Calu3 (cell line): ENCODE measurements at regions not wholly inside any gene's neighbourhood (a gene's known extent, or its start where the extent isn't known, plus 50 kb on each side); places are given as distances from the start of the nearest gene placed in this dataset.

Experiments
- BruUV-seq: library from RNA; stranded (reverse); fragments of 400-500 nt; replicated peaks from 2 replicates; lab custom pipeline; 2021; lab: Mats Ljungman, UMichigan
- CTCF ChIA-PET: fragments of 300-600 bp; sonication (Branson Sonifier 250); formaldehyde crosslinking; loops from one replicate; lab custom pipeline; 2022; ENCODE audit warnings: antibody characterized with exemption; lab: Charles Lee
- DNase-seq: peaks from one replicate; pipeline ENCODE4 v3.0.0; 2022
- H3K27ac Mint-ChIP-seq: one replicate; pipeline ENCODE4 v1.8.0; 2022; ENCODE audit warnings: mixed read lengths; ENCODE audit not compliant: unreplicated experiment
- H3K27me3 Mint-ChIP-seq: one replicate; pipeline ENCODE4 v1.8.0; 2022; ENCODE audit warnings: mixed read lengths; ENCODE audit not compliant: unreplicated experiment
- H3K36me3 Mint-ChIP-seq: one replicate; pipeline ENCODE4 v1.8.0; 2022; ENCODE audit warnings: mild to moderate bottlenecking, moderate library complexity, mixed read lengths; ENCODE audit not compliant: insufficient read depth, unreplicated experiment
- H3K4me1 Mint-ChIP-seq: one replicate; pipeline ENCODE4 v1.8.0; 2022; ENCODE audit warnings: mild to moderate bottlenecking, low read depth, mixed read lengths; ENCODE audit not compliant: unreplicated experiment
- H3K4me3 Mint-ChIP-seq: one replicate; pipeline ENCODE4 v1.8.0; 2022; ENCODE audit warnings: mild to moderate bottlenecking, low read depth, moderate library complexity, mixed read lengths; ENCODE audit not compliant: unreplicated experiment
- H3K9me3 Mint-ChIP-seq: one replicate; pipeline ENCODE4 v1.8.0; 2022; ENCODE audit warnings: low read depth, mixed read lengths; ENCODE audit not compliant: unreplicated experiment
- intact Hi-C: fragments of 100-400 bp; cut with micrococcal nuclease; formaldehyde crosslinking; loops from one replicate; pipeline ENCODE4 v1.10.0; 2022; ENCODE audit not compliant: unreplicated experiment
- TF ChIP-seq, protein P1 (sequence below): fragments of 200-600 bp; IDR thresholded peaks from one replicate; pipeline ENCODE4 v1.8.0; 2022; ENCODE audit warnings: antibody characterized with exemption; ENCODE audit not compliant: unreplicated experiment

DNA sequence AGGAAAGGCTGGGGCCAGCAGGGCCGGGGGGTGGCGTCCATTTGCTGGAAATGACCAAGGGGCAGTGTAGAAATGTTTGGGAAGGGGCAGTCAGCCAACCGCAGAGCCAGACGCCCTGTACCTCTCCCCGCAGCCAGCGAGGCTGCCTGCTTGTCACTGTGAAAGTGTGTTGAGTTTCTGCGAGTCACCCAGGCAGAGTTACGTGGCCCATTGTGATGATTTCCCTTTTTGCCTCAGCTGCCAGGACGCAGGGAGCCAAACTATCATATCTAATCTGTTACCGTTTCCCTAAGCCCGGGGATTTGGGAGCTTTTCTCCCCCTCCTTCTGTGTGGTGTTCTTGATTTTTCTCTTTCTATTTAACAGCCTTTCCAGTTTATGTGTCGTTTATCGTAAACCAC is 67.9 kb upstream of the STX16 start:
- BruUV-seq: no TSS peak
- CTCF ChIA-PET: no interaction called here

DNA sequence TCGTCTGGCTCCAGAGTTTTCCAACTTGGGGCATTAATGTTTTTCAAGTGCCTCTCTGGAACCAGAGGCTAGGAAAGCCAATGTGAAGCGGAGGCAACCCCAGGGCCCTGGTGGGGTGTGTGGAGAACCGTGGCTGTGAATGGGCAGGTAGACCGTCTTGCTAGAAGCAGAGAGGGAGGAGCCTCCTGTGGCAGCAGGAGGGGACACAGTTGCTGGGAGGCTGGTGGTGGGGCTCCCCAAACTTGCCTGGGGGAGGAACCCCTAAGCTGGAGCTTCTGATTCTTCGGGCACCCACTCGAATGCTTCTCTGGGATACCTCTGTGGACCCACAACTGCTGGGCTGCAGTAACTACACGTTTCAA is 65.3 kb upstream of the APCDD1L start:
- Mint-ChIP-seq H3K36me3 (no peaks in the 10 kb centered on the region), H3K27me3 (peaks cover 82% of the 10 kb centered on the region), H3K4me1 (no peaks in the 10 kb centered on the region), H3K4me3 (no peak overlapping the region), H3K27ac (no peak overlapping the region), H3K9me3 (peaks cover 2% of the 10 kb centered on the region)
- TF ChIP-seq, protein P1, sequence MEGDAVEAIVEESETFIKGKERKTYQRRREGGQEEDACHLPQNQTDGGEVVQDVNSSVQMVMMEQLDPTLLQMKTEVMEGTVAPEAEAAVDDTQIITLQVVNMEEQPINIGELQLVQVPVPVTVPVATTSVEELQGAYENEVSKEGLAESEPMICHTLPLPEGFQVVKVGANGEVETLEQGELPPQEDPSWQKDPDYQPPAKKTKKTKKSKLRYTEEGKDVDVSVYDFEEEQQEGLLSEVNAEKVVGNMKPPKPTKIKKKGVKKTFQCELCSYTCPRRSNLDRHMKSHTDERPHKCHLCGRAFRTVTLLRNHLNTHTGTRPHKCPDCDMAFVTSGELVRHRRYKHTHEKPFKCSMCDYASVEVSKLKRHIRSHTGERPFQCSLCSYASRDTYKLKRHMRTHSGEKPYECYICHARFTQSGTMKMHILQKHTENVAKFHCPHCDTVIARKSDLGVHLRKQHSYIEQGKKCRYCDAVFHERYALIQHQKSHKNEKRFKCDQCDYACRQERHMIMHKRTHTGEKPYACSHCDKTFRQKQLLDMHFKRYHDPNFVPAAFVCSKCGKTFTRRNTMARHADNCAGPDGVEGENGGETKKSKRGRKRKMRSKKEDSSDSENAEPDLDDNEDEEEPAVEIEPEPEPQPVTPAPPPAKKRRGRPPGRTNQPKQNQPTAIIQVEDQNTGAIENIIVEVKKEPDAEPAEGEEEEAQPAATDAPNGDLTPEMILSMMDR: no peak
- no peak for DNase-seq
- CTCF ChIA-PET: no interaction called here
- intact Hi-C loops: no loop called here
- BruUV-seq: no TSS peak

More for the DNA sequence above, 67.9 kb upstream of the STX16 start:
- Mint-ChIP-seq H3K36me3 (no peaks in the 10 kb centered on the region), H3K4me1 (no peaks in the 10 kb centered on the region), H3K9me3 (peaks cover 2% of the 10 kb centered on the region), H3K27me3 (peaks cover 82% of the 10 kb centered on the region), H3K27ac (no peak overlapping the region), H3K4me3 (no peak overlapping the region)
- intact Hi-C loops: no loop called here
- DNase-seq: no peak
- TF ChIP-seq, protein P1: no peak

DNA sequence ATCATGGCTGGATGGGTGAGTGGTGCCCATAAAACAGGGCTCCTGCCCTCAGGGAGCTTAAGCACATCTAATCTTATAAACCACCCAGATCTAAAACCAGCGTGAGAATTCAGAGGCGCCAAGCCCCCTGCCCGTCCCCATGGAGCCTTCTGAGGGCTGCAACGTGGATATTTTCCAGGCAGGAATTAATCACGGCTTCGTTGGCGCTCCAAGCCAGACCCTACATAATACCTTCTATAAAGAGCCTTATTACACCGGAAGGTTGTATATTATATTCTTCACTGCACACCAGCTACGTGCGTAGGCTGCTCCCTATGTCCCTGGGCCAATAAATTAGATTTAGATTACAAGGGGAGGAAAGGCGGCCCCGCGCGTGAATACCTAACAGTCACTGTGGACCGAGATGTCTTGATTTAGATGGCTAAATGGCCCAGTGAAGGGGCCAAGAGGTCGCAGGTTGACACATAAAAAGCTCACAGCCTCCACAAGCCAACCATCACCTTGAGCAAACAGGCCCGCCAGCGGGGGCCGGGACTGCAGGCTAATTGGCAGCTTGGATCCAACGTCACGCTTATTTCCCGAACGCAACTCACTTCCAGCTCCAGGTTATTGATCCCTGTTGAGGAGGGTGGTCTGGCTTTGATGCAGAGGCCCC is 64.7 kb upstream of the APCDD1L start:
- H3K36me3 Mint-ChIP-seq: no peaks in the 10 kb centered on the region

DNA sequence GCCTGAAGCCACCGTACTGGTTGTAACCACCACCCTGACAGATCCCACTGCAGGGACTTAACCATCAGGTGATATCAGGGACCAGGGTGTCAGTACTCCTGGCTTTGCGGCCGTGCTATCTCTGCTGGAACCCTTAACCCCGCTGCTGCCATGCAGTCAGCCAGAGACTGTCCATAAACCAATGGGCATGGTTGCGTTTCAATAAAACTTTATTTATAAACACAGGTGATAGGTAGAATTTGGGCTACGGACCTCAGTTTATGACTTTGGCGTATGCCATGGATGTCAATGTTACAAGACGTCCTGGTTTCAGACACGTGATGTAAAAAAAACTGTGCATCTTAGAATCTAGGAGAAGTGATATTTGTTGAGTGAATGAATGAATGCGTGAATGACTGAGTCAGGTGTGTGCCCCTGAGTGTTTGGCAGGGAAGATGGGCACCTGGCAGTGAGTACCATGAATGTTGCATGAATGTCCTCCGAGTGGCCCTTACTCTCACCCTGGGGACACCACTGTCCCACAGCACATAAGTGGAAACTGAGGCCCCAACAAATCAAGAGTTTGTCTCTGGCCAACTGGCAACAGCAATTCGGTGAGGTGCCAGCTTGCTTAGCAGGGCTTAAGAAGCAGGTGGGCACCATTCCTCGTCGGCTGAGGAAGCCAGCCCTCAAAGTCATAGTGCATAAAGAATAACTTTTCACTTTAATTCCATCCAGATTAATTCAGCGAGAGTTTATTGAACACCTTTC is 64.0 kb upstream of the APCDD1L start:
- Mint-ChIP-seq H3K9me3 (peaks cover 2% of the 10 kb centered on the region), H3K27ac (no peak overlapping the region), H3K27me3 (peaks cover 82% of the 10 kb centered on the region), H3K4me1 (no peaks in the 10 kb centered on the region), H3K36me3 (no peaks in the 10 kb centered on the region), H3K4me3 (no peak overlapping the region)
- TF ChIP-seq, protein P1: no peak
- CTCF ChIA-PET: no interaction called here
- no peak for DNase-seq
- BruUV-seq: no TSS peak
- intact Hi-C loops: no loop called here

More for the DNA sequence above, 64.7 kb upstream of the APCDD1L start:
- BruUV-seq: no TSS peak
- TF ChIP-seq, protein P1: no peak
- no peak for DNase-seq
- intact Hi-C loops: no loop called here
- Mint-ChIP-seq H3K4me3 (no peak overlapping the region), H3K9me3 (peaks cover 2% of the 10 kb centered on the region), H3K4me1 (no peaks in the 10 kb centered on the region), H3K27ac (no peak overlapping the region), H3K27me3 (peaks cover 82% of the 10 kb centered on the region)
- CTCF ChIA-PET: no interaction called here
